ENCODE measurements at regions not wholly inside any gene's neighbourhood (a gene's known extent, or its start where the extent isn't known, plus 50 kb on each side); places are given as distances from the start of the nearest gene placed in this dataset.
"Not testable (repeated sequence)": the region's sequence is repeated elsewhere in the genome, so short reads cannot be mapped to it uniquely, and the experiment has no call there.

GRCh38 chrX:85544609-85545008, 165.1 kb upstream of the POF1B start:
- H3K27ac ChIP-seq, result no peak overlapping the region
- DNase-seq (ENCODE audit: low read depth, low spot score), result no peak

GRCh38 chrX:85543866-85544265, 164.4 kb upstream of the POF1B start:
- no peak for DNase-seq (ENCODE audit: low read depth, low spot score)

GRCh38 chrX:85529141-85529540, 149.7 kb upstream of the POF1B start:
- DNase-seq (ENCODE audit: low read depth, low spot score); H3K27ac ChIP-seq: not testable (repeated sequence)

More at GRCh38 chrX:85543866-85544265, 164.4 kb upstream of the POF1B start:
- no peak overlapping the region for H3K27ac ChIP-seq

GRCh38 chrX:85517994-85518718, 138.7 kb upstream of the POF1B start:
- no peak for DNase-seq (ENCODE audit: low read depth, low spot score)
- H3K27ac ChIP-seq, result no peak overlapping the region

GRCh38 chrX:85516131-85516530, 136.7 kb upstream of the POF1B start:
- DNase-seq (ENCODE audit: low read depth, low spot score), result peak; percentile 79
- H3K27ac ChIP-seq, result peak overlapping the region; percentile 59

- no peak for DNase-seq (ENCODE audit: low read depth, low spot score)
- H3K27ac ChIP-seq, result no peak overlapping the region
Observed at GRCh38 chrX:85506871-85507270, 127.4 kb upstream of the POF1B start.

GRCh38 chrX:85505801-85506200, 126.3 kb upstream of the POF1B start:
- DNase-seq (ENCODE audit: low read depth, low spot score), result no peak

GRCh38 chrX:85504381-85504780, 124.9 kb upstream of the POF1B start:
- no peak for DNase-seq (ENCODE audit: low read depth, low spot score)
- peak overlapping the region; percentile 81 for H3K27ac ChIP-seq

More at GRCh38 chrX:85505801-85506200, 126.3 kb upstream of the POF1B start:
- no peak overlapping the region for H3K27ac ChIP-seq

GRCh38 chrX:85503258-85504158, 124.0 kb upstream of the POF1B start:
- H3K27ac ChIP-seq, result peak overlapping the region; percentile 81
- peak; percentile 82 for DNase-seq (ENCODE audit: low read depth, low spot score)

GRCh38 chrX:85501349-85501748, 121.9 kb upstream of the POF1B start:
- DNase-seq (ENCODE audit: low read depth, low spot score), result no peak
- no peak overlapping the region for H3K27ac ChIP-seq

GRCh38 chrX:85499400-85499799, 119.9 kb upstream of the POF1B start:
- peak overlapping the region; percentile 14 for H3K27ac ChIP-seq
- DNase-seq (ENCODE audit: low read depth, low spot score), result no peak

GRCh38 chrX:85493821-85494220, 114.4 kb upstream of the POF1B start:
- H3K27ac ChIP-seq, result no peak overlapping the region
- DNase-seq (ENCODE audit: low read depth, low spot score), result no peak

- DNase-seq (ENCODE audit: low read depth, low spot score), result no peak
- no peak overlapping the region for H3K27ac ChIP-seq
Observed at GRCh38 chrX:85454295-85454694, 74.8 kb upstream of the POF1B start.

GRCh38 chrX:85444613-85445012, 65.1 kb upstream of the POF1B start:
- no peak overlapping the region for H3K27ac ChIP-seq
- DNase-seq (ENCODE audit: low read depth, low spot score), result no peak
